ENCODE measurements at regions not wholly inside any gene's neighbourhood (a gene's known extent, or its start where the extent isn't known, plus 50 kb on each side); places are given as distances from the start of the nearest gene placed in this dataset.

- TF ChIP-seq CTCF (conservative IDR thresholded peaks at IDR 0.05): no peak
- TF ChIP-seq EZH2 (IDR thresholded peaks at IDR 0.05; ENCODE audit: low read depth): no peak
These were observed 290.0 kb downstream of the KCTD12 start for GRCh38 chr13:76596216-76596615.
